HUDEP-2 (cell line): ENCODE measurements at regions not wholly inside any gene's neighbourhood (a gene's known extent, or its start where the extent isn't known, plus 50 kb on each side); places are given as distances from the start of the nearest gene placed in this dataset.

ENCODE experiments used
- DNase-seq, 76 experiments: peaks; one replicate each; lab custom pipeline; 2025; ENCODE audit not compliant: unreplicated experiment in 76 of 76; lab: John Stamatoyannopoulos, UW

DNA sequence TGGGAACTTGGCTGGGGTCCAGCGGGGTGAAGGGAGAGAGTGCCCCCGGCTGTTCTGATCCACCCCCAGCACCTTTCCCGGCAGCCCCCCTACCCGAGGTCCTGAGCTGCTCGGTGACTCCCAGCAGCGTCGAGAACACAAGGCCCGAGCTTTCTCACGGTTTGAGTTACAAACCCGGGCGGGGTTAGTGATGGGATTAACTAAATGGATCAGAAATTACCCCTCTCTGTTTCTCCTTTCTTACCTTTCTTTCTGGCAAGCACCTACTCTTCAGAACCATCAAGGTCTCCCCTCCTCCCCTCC, 139.4 kb upstream of the GPC1 start:
- no peak for DNase-seq

GRCh38 chr2:240296476-240297255, 138.8 kb upstream of the GPC1 start:
- DNase-seq = no peak

DNA sequence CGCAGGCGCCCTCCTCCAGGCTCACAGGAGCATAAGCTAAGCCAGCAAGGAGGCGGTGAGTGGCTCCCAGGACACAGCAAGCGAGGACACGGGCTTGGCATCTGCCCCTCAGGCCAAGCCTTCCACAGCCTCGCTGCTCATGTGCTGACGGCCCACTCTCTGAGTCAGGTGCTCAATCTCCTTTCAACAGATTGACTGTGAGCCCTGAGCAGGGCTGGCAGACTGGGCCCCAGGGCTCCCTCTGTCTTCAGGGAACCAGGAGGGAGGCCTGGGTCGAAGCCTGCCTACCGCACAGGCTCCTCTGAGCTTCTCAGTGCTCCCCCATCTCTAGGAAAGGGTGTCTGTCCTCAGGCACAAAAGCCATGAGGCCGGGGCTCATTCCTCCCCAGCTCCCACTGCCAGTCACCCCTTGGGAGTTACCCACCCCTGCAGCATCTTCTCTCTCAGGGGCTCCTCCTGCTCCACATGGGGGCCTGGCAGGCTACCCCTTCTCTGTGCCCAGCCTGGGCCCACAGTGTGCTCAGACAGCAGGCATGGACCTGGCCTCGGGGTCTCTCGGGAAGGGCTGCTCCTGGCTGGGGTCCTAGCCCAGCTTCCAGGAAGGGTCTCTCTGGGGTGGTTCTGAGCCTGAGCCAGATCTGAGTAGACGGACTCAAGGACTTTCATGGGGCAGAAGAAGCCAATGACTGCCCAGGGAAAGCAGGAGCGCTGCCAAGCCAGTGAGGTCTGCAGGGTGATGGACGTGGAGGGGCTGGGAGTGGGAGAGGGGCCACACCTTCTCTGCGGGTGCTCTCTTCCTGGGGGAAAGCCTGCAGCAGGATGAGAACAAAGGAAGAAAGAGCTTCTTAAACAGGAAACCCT, 138.0 kb upstream of the GPC1 start:
- DNase-seq = no peak

DNA sequence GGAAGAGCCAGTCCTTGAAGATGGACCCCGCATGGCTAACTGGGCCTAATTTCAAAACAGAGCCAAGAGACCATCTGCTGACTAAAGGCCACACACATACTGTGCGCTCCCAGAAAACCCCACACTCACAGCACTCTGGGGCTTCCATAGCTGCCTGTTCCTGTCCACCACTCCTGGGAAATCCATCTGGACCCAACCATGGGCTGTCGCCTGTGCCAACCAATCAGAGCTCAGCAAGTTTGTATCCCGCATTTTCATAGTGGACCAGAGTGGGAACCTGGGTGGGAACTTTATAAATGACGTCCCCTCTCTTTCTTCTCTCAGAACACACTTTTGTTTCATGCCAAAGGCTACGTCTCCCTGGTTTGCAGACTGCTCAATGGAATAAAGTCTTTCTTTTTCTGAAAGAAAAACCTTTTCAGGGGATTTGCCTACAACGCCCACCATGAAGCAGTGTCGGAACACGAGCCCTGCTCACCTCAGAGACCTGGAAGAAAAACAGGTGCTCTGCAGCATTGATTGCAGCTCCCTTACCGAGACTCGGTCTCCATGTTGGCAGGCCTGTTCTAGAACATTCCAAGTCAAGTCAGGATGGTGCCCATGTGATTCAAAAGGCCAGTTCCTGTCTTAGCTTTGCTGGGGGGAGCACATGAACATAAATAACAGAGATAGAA, 137.2 kb upstream of the GPC1 start:
- no peak for DNase-seq

- no peak for DNase-seq
Observed at GRCh38 chr2:240298803-240299709, 136.4 kb upstream of the GPC1 start.

- DNase-seq = no peak
Observed at GRCh38 chr2:240299710-240300068, 135.8 kb upstream of the GPC1 start.

DNA sequence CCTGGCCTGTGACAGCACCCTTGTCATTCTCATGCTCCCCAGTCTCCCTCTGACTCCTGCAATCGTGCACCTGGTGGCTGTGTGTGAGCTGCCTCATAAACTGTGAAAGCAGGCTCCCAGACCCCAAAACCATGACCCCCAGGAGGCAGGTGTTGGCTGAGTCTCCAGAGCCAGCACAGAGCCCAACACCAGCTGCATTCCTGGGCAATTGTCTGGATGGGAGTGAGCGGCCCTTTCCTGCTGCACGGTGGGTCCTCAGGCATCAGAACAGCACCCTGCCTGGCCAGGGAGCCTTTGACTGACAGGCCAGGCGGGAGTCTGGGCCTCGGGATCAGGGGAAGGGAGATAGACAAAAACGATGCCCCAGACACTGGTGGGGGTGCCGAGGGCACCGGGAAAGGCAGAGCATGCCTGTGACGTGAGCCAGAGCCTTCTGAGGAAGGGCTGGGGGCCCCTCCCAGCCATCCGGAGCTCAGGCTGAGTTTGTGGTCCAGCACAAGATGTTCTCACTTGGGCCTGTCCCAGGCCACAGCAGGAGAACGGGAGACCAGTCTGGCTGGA, 135.1 kb upstream of the GPC1 start:
- DNase-seq = no peak

DNA sequence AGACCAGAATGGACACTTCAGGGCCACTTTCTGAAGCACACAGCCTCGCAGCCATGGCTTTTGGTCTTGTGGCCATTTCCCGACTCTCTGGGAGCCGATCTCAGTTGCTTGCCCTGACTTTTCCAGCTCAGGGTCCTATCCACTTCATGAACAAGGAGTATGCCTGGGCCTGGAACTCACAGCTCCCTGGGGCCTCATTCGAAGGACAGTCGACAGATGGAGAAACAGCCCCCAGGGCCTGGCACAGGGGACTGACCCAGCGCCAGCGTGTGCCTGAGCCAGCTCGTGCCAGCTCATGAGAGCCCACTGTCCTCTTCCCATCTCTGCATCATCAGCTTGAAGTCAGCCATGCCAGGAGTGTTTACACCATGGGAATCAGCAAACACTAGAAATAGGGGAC, 134.6 kb upstream of the GPC1 start:
- DNase-seq = no peak

- DNase-seq = no peak
Observed at GRCh38 chr2:240301256-240301795, 134.1 kb upstream of the GPC1 start.

- no peak for DNase-seq
Observed at GRCh38 chr2:240302041-240302440, 133.4 kb upstream of the GPC1 start.

GRCh38 chr2:240302933-240303595, 132.4 kb upstream of the GPC1 start:
- no peak for DNase-seq

DNA sequence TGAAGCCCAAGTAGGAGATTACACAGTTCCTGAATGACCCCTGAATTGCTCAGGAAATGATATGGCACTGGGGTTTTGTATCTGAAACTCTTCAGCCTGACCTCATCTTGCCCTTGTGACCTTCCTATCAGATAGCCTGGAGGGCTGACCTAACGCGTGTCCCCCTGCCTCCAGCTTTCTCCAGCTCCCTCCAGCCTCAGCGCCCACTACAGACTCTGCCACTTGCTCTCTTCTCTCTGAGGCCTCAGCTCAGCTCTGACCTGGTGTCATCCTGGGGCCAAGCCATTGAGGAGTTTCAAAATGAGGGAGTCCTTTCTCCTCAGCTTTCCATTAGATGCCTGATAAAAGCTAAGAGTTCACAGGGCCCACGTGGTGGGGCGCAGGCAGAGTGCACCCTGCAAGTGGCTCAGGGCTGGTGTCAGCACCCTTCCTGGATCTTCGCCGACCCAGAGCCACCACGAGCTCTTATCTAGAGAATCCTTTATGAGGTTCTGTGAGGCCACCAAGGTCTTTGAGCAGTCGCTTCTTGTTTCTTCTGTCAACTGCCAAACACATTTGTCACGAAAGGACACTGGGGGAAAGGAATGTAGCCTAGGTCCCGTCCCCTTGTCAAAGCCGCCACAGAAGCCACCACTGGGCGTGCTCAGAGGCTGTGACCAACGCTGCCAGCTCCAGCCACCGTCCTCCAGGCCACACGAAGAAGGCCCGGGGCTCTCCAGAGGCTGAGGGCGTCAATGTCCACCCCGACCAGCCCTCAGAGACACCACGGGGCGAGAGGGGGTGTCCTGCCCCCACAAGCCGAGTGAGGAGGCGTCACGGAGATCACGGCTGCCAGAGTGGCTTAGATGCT, 131.3 kb upstream of the GPC1 start:
- DNase-seq = no peak

- DNase-seq = no peak
Observed at GRCh38 chr2:240304746-240305161, 130.7 kb upstream of the GPC1 start.

DNA sequence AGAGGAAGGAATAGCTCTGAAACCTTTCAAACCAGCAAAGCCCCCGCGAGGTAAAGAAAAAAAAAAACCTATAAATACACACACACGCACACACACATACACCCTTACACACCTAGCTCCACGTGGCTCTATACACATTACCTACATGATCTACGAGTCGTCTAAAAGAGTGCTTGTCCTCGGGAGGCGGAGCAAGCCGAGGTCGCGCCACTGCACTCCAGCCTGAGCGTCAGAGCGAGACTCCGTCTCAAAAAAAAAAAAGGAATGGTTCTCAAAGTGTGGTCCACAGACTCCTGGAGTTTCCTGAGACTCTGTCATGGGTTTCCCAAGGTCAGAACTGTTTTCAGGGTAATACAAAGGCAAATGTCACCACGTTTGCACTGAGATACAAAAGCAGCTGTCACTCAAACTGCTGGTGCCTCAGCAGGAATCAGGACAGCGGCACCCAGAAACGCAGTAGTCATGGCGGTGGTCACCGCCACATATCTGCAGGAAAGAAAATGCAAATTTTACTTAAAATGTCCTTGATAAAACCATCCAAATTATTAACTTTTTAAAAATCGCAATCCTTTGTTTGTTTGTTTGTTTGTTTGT, 130.0 kb upstream of the GPC1 start:
- no peak for DNase-seq

DNA sequence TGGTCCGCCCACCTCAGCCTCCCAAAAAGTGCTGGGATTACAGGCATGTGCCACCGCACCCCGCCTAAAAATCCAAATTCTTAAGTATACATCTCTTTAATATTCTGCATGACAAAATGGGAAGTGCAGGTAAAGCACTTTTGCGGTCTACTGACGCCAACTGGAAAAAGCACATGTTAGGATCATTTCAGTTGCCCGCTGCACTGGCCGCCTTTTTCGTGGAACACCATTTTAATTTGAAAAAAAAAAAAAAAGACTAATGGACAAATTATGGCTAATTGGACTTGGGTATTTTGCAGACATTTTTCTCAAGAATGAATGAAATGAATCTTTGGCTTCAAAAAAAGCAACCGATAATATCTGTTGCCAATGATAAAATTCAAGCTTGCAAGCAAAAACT, 129.3 kb upstream of the GPC1 start:
- no peak for DNase-seq

GRCh38 chr2:240308111-240308651, 127.3 kb upstream of the GPC1 start:
- DNase-seq = no peak

GRCh38 chr2:240309214-240309613, 126.2 kb upstream of the GPC1 start:
- no peak for DNase-seq

DNA sequence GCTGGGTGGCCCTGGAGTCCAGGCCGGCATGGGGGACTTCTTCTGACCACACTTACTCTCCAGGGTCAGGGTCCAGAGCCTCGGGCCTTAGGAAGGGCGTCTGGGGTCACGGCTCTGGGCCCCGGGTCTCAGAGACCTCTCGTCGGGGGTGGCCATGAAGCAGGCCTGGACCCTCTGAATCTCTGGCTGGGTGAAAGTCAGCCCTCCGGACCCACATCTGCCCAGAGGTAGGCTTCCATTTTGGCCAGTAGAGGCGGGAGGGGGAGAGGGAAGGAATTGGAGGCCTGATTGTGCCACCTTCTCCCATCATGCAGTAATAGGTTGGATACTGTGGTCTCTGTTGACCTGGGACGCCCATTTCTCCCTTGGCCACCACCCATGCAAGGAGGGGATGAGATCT, 125.3 kb upstream of the GPC1 start:
- no peak for DNase-seq
